Hematopoietic multipotent progenitor cell (in vitro differentiated cells): ENCODE measurements at regions not wholly inside any gene's neighbourhood (a gene's known extent, or its start where the extent isn't known, plus 50 kb on each side); places are given as distances from the start of the nearest gene placed in this dataset.

Experiments used
- DNase-seq, 3 donors: peaks; one replicate each; pipeline ENCODE4 v3.0.0-alpha.2; 2011 to 2015; ENCODE audit warnings: low read depth in 2 of 3, low spot score in 2 of 3

GRCh38 chr3:34687671-34688070 is 889.2 kb downstream of the PDCD6IP start:
- no peak for DNase-seq

- DNase-seq, result no peak
These were observed 898.4 kb downstream of the PDCD6IP start for GRCh38 chr3:34696831-34697230.

- no peak for DNase-seq
These were observed 904.6 kb downstream of the PDCD6IP start for GRCh38 chr3:34703053-34703452.

GRCh38 chr3:34724916-34725499 is 914.3 kb upstream of the ARPP21 start:
- no peak for DNase-seq

GRCh38 chr3:34725774-34726173 is 913.6 kb upstream of the ARPP21 start:
- DNase-seq, result no peak

- peak in 1 of 3 donors; percentile 1 for DNase-seq
These were observed 911.6 kb upstream of the ARPP21 start for GRCh38 chr3:34727700-34728099.

GRCh38 chr3:34742151-34742550 is 897.2 kb upstream of the ARPP21 start:
- no peak for DNase-seq

GRCh38 chr3:34758630-34759261 is 880.6 kb upstream of the ARPP21 start:
- no peak for DNase-seq

- DNase-seq, result no peak
These were observed 861.9 kb upstream of the ARPP21 start for GRCh38 chr3:34777386-34777785.

GRCh38 chr3:34779092-34779491 is 860.2 kb upstream of the ARPP21 start:
- no peak for DNase-seq

GRCh38 chr3:34780294-34780693 is 859.0 kb upstream of the ARPP21 start:
- DNase-seq, result no peak

GRCh38 chr3:34780973-34781372 is 858.4 kb upstream of the ARPP21 start:
- no peak for DNase-seq

- no peak for DNase-seq
These were observed 856.5 kb upstream of the ARPP21 start for GRCh38 chr3:34782871-34783270.

- DNase-seq, result no peak
These were observed 855.4 kb upstream of the ARPP21 start for GRCh38 chr3:34783876-34784275.

GRCh38 chr3:34793057-34793456 is 846.3 kb upstream of the ARPP21 start:
- DNase-seq, result no peak

GRCh38 chr3:34807611-34808010 is 831.7 kb upstream of the ARPP21 start:
- DNase-seq, result no peak

- DNase-seq, result no peak
These were observed 831.0 kb upstream of the ARPP21 start for GRCh38 chr3:34808287-34808686.

- no peak for DNase-seq
These were observed 810.5 kb upstream of the ARPP21 start for GRCh38 chr3:34828847-34829246.

- no peak for DNase-seq
These were observed 806.3 kb upstream of the ARPP21 start for GRCh38 chr3:34832865-34833508.

- no peak for DNase-seq
These were observed 801.2 kb upstream of the ARPP21 start for GRCh38 chr3:34837848-34838741.
